ENCODE measurements at regions not wholly inside any gene's neighbourhood (a gene's known extent, or its start where the extent isn't known, plus 50 kb on each side); places are given as distances from the start of the nearest gene placed in this dataset.

- no peak for TF ChIP-seq CTCF (IDR thresholded peaks at IDR 0.05; ENCODE audit: extremely low read depth, insufficient read depth, missing control alignments)
- no peak for DNase-seq (ENCODE audit: low spot score)
- in situ Hi-C loops (cut with MboI; ENCODE audit: low pct_unique_long_range_greater_than_20kb, low sequenced_read_pairs, unreplicated experiment): no loop called here
These were observed 259.4 kb upstream of the NSMCE3 start for GRCh38 chr15:29529043-29529442.

DNA sequence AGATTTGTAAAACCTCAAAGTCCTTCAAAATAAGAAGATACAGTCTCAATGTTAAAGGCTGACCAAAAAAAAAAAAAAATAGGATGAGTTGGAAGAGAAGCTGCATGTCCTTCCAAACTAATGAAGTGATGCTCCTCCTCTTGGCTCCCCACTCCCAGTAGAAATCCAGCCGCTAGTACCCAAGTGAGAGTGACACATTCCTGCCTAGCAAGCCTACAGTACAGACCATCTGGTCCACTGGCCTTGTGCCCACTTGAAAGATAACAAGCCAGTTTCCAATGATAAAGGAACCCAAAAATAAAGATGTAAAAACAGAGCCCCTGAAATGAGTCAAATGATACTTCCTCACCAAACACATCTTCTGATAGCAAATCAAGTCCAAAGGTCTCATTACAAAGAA lies 258.7 kb upstream of the NSMCE3 start:
- TF ChIP-seq CTCF (IDR thresholded peaks at IDR 0.05; ENCODE audit: extremely low read depth, insufficient read depth, missing control alignments): no peak
- in situ Hi-C loops (cut with MboI; ENCODE audit: low pct_unique_long_range_greater_than_20kb, low sequenced_read_pairs, unreplicated experiment): no loop called here
- DNase-seq (ENCODE audit: low spot score): no peak

DNA sequence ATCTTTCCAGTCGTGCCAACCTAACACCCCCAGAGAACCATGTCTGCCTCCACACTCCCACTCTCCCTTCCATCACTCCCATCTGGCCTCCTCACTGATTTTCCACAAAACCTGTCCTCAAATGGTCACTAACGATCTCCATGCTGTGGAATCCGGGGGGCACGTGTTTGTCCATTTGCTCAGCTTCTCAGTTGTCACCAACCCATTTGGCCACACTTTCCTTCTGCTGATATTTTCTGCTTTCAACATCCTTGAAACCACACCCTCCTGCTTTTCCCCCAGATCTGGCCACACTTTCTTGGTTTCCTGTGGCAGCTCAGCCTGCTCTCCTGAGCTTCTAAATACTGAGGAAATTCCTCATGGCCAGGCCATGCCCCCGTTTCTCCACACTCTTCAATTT lies 257.2 kb upstream of the NSMCE3 start:
- in situ Hi-C loops (cut with MboI; ENCODE audit: low pct_unique_long_range_greater_than_20kb, low sequenced_read_pairs, unreplicated experiment): no loop called here
- TF ChIP-seq CTCF (IDR thresholded peaks at IDR 0.05; ENCODE audit: extremely low read depth, insufficient read depth, missing control alignments): no peak
- no peak for DNase-seq (ENCODE audit: low spot score)

GRCh38 chr15:29522373-29523276 lies 253.0 kb upstream of the NSMCE3 start:
- in situ Hi-C loops (cut with MboI; ENCODE audit: low pct_unique_long_range_greater_than_20kb, low sequenced_read_pairs, unreplicated experiment): no loop called here
- no peak for TF ChIP-seq CTCF (IDR thresholded peaks at IDR 0.05; ENCODE audit: extremely low read depth, insufficient read depth, missing control alignments)
- no peak for DNase-seq (ENCODE audit: low spot score)

DNA sequence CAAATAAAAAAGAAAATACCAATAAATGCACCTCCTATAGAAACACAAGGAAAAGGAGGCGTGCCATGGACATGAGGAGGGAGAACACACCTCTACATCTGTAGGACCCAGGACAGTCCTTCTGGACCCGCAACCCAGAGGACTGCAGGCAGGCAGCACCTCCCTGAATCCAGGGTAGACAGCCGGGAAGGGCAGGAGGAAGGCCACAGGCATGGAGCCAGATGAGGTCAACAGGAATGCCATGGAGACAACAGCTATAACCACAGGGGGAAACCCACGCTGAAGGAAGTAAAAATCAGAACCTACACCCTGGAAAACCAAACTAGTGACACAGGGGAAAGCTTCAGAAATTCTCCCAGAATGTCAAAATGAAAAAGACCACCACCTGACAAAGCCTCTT lies 248.8 kb upstream of the NSMCE3 start:
- DNase-seq (ENCODE audit: low spot score): no peak
- in situ Hi-C loops (cut with MboI; ENCODE audit: low pct_unique_long_range_greater_than_20kb, low sequenced_read_pairs, unreplicated experiment): no loop called here
- no peak for TF ChIP-seq CTCF (IDR thresholded peaks at IDR 0.05; ENCODE audit: extremely low read depth, insufficient read depth, missing control alignments)

GRCh38 chr15:29517829-29518228 lies 248.2 kb upstream of the NSMCE3 start:
- no peak for DNase-seq (ENCODE audit: low spot score)
- in situ Hi-C loops (cut with MboI; ENCODE audit: low pct_unique_long_range_greater_than_20kb, low sequenced_read_pairs, unreplicated experiment): no loop called here
- no peak for TF ChIP-seq CTCF (IDR thresholded peaks at IDR 0.05; ENCODE audit: extremely low read depth, insufficient read depth, missing control alignments)

Data from GM13977 (cell line).